ENCODE measurements at regions not wholly inside any gene's neighbourhood (a gene's known extent, or its start where the extent isn't known, plus 50 kb on each side); places are given as distances from the start of the nearest gene placed in this dataset.

DNA sequence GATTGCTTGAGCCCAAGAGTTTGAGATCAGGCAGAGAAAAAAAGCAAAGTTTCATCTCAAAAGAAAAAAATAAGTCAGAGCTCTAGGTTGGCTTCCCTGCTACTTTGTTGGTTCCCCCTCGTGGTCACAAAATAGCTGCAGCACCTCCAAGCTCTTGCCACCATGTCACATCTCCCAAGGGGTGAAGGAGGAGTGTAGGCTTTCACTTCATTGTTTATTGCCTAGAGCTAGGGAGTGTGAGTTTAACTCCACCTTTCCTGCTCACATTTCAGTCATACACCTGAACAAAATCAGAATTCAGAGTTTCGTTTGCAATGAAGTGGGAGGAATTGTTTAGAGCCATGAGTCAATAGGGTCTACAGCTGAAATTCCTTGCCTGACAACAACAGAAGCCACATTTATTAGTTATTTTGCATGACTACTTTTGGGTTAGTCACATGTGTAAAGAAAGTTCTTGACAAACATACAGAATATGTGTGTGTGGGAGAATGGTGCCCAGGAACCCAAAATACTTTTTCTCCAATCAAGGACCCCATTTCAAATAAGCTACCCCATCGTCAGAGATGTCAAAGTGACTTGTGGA lies 56.2 kb upstream of the UFL1 start:
- DNase-seq (ENCODE audit: low spot score), result no peak

DNA sequence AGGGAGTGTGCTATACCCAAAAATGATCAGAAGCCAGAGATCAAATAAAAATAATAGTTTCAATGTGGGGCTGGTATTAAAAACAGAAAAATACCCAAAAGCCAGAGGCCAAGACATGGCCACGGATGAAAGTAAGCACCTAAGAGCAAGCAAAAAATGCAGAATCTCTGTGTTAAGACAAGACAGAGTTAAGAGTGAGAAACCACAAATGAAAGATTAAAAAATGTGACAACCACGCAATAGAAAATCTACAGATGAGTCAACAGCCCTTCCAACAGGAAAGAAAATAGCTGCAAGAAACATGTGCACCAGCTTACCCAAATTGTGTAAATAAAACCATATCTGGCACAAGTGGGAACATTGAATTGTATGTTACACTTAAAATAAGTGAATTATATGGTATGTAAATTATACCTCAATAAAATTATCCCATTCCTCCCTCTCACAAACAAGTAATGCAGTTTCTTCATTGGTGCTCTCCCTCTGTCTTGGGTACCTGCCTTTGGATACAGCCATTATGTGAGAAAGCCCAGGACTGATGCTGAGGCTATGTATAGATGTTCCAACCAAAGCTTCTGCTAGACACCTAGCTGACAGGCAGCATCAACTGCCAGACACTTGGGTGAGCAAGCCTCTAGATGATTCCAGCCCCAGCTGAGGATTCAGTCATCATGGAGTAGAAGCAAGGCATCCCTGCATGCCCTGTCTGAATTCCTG lies 55.3 kb upstream of the UFL1 start:
- no peak for DNase-seq (ENCODE audit: low spot score)

DNA sequence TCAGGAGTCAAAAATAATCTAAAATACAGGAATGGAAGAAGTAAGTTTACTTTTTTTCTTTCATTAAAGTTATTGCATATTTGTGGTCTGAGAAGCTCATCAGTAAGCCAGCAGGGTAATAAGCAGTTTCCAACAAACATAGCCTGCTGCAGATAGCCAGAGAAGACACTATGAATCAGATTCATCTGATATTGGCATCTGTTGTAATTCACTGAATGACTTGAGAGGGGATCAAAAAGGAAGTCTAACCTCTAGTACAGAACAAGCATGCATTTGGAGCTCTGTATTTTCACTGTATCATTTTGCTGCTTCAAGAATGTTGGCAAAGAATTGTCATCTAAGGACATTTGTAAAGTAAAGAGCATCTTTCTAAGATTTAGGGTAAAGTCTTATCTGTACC lies 53.8 kb upstream of the UFL1 start:
- DNase-seq (ENCODE audit: low spot score), result no peak

DNA sequence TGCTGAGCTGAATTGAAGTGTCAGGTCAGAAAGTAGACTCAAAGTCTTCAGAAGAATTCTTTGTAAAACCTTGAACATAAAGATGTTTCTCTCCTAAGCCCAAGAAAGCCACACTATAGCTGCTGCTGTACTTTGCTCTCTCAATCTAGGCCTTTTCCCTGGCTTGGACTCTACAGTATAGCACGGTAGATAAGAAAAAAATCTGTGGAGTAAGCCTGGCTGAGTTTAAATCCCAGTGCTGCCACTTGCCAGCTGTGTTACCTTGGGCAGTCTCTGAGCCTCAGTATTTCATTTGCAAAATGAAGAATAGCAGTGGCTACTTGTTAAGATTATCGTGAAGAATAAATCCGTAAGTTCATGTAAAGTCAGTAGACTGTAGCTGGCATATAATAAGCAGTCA lies 53.3 kb upstream of the UFL1 start:
- DNase-seq (ENCODE audit: low spot score), result no peak

DNA sequence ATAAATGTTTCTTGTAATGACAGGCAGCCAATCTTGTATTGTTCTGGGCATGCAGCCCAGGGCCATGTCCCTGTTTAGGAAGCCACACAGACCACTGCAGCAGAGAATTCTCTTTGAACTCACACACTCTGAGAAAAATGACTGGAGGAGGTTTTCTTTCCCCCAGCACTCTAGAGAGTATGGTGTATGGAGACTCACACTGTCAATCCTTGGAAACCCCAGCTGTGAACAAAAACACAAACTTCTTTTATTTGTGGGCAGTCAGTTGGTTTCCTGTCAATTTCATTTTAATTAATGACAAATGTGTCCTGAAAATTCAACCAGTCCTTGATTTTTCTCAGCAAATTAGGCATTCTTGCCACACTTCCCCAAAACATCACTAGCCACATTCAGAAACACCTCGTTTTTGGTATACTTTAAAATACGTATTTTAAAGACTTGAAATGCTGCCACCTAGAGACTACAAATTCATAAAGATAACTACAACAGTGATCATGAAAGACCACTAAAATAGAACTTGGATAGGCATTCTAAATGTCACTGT lies 52.9 kb upstream of the UFL1 start:
- DNase-seq (ENCODE audit: low spot score), result no peak

DNA sequence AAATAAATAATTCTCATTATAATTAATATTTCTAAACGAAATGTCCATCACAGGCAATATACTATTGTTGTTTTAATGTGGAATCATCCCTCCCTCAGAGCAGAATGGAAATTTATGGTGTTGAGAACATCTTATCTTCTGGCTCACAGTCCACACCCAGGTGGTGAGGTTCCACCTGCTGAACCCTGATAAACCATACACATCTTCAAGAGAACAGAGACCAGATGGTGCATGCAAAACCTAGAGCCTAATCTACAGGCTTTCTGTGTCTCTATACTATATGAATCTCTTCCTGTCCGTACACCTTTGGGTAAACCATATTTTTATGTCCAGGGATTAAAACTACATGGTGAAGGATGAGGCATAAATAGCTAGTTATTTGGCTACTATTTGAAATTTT lies 52.3 kb upstream of the UFL1 start:
- DNase-seq (ENCODE audit: low spot score), result no peak

DNA sequence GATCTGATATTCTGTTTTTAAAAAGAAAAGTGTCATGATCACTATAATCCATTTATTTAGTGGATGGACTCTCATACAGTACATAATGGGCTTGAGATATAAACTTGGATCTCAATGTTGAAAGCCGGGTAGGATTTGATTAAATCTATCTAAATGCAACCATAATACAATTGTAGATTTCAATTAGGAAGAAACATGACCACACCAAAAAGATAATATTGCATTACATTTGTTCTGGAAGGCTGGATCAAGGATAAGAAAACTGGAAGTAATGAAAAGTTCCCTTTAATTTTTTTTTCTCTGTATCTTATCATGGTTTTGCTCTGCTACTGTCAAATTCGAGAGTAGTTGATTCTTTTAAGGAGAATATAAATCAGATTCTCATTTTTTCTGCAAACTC lies 51.3 kb upstream of the UFL1 start:
- DNase-seq (ENCODE audit: low spot score), result no peak

Data from D341Med (cell line).